Activated T-cell treated with anti-CD3 and anti-CD28 coated beads, Interleukin-2, amount 50 U/mL, for 72 hours (primary cell): ENCODE measurements at regions not wholly inside any gene's neighbourhood (a gene's known extent, or its start where the extent isn't known, plus 50 kb on each side); places are given as distances from the start of the nearest gene placed in this dataset.
"Not testable (repeated sequence)": the region's sequence is repeated elsewhere in the genome, so short reads cannot be mapped to it uniquely, and the experiment has no call there.

Experiments
- ATAC-seq, 2 donors: fragments of 150-1000 bp; cut with Tn5 transposase; replicated peaks in 1 of 2; 2 replicates each; pipeline ENCODE4 v1.10.0; 2021; ENCODE audit warnings: moderate library complexity in 2 of 2, mild to moderate bottlenecking in 1 of 2
- DNase-seq, 2 donors: peaks; one replicate each; pipeline ENCODE4 v3.0.0; 2021 to 2022; ENCODE audit warnings: mixed read lengths in 1 of 2
- H3K27ac Mint-ChIP-seq: one replicate; pipeline ENCODE4 v1.8.0; 2022; ENCODE audit warnings: mild to moderate bottlenecking, moderate library complexity, mixed read lengths
- H3K27me3 Mint-ChIP-seq: one replicate; pipeline ENCODE4 v1.8.0; 2022; ENCODE audit warnings: low read depth, mixed read lengths
- H3K36me3 Mint-ChIP-seq, 2 donors: one replicate each; pipeline ENCODE4 v1.8.0; 2022; ENCODE audit warnings: mixed read lengths in 2 of 2, mild to moderate bottlenecking in 1 of 2; ENCODE audit not compliant: insufficient read depth in 2 of 2
- H3K4me1 Mint-ChIP-seq: one replicate; pipeline ENCODE4 v1.8.0; 2022; ENCODE audit warnings: low read depth, mixed read lengths
- H3K4me3 Mint-ChIP-seq, 2 donors: one replicate each; pipeline ENCODE4 v1.8.0; 2022; ENCODE audit warnings: mild to moderate bottlenecking in 2 of 2, mixed read lengths in 2 of 2, moderate library complexity in 2 of 2
- H3K9me3 Mint-ChIP-seq, 2 donors: one replicate each; pipeline ENCODE4 v1.8.0; 2022; ENCODE audit warnings: mixed read lengths in 2 of 2

- Mint-ChIP-seq H3K27me3 (no peaks in the 10 kb centered on the region), H3K9me3 (peaks cover 5 to 11% of the 10 kb centered on the region in 2 donors), H3K4me3 (no peak overlapping the region), H3K27ac (no peak overlapping the region), H3K4me1 (no peaks in the 10 kb centered on the region), H3K36me3 (no peaks in the 10 kb centered on the region)
- ATAC-seq, result no peak
- DNase-seq, result no peak
These were observed 145.6 kb upstream of the KLHL1 start for GRCh38 chr13:70253834-70254233.

DNA sequence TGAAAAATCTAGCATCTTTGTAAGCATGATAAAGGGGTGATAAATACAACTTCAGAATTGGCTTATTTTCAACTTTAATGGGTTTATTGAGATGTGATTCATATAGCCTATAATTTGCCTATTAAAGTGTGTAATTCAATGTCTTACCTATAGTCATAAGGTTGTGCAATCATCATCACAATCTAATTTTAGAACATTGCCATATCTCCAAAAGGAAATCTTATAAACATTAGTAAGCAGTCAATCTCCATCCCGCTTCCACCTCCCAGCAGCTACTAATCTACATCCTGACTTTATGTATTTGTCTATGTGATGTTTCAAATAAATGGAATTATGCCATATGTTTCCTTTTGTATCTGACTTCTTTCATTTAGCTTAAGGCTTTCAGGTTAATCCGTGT is 145.2 kb upstream of the KLHL1 start:
- no peak for ATAC-seq
- no peak overlapping the region for H3K4me3 Mint-ChIP-seq

DNA sequence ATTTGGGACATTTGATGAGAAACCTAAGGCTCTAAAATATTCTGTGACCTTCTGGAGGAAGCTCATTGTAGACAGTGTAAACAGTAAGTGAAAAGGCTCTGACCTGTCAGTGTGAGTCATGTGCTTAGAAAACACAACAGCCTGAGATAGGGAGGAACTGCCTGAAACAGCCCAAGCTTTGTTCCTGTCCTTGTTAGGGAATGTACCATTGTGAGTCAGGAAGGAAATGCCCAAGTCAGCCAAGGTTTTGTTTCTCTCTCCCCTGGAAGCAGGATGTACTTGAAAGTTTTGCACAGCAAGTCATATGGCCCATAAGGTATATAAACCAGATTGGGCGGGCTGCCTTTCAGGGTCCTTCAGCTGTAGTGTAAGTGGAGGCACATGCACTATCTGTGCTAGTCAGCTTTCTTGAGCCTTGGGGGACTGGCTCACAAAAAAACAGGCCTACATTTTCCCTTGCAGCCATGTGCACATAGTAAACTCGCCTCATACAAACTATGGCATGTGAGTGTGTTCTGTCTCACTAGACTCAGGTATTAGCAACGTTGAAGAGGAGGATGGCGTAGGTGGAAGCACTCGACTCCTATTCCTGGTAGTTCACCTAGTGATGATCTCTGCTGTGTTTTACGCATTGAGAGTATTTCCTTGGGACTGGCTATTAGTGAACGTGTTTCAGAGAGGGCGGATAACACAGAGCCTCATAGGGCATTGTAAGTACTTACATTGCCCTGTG is 141.2 kb upstream of the KLHL1 start:
- Mint-ChIP-seq H3K4me1 (no peaks in the 10 kb centered on the region), H3K9me3 (peaks cover 6 to 8% of the 10 kb centered on the region in 2 donors), H3K4me3 (no peak overlapping the region), H3K27me3 (no peaks in the 10 kb centered on the region), H3K27ac (no peak overlapping the region), H3K36me3 (no peaks in the 10 kb centered on the region)
- DNase-seq, result no peak
- no peak for ATAC-seq

More for the DNA sequence above, 145.2 kb upstream of the KLHL1 start:
- DNase-seq, result no peak
- Mint-ChIP-seq H3K4me1 (no peaks in the 10 kb centered on the region), H3K27me3 (no peaks in the 10 kb centered on the region), H3K36me3 (no peaks in the 10 kb centered on the region), H3K27ac (no peak overlapping the region), H3K9me3 (peaks cover 5 to 11% of the 10 kb centered on the region in 2 donors)

DNA sequence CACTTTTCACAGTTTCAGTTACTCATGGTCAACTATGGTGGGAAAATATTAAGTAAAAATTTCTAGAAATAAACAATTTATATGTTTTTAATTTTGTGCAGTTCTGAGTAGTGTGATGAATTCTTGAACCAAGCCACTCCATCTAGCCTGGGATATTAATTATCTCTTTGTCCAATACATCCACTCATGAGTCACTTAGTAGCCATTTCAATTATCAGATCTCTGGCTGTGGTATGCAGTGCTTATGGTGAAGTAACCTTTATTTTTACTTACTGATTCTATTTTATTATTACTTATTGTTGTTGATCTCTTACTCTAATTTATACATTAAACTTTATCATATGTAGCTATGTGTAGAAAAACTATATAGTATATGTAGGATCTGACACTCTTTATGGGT is 128.9 kb upstream of the KLHL1 start:
- peaks cover 0 to 2% of the 10 kb centered on the region in 2 donors for H3K36me3 Mint-ChIP-seq
- DNase-seq, result no peak
- no peak overlapping the region for H3K27ac Mint-ChIP-seq
- H3K4me1 Mint-ChIP-seq, result no peaks in the 10 kb centered on the region
- ATAC-seq, result no peak
- no peak overlapping the region for H3K4me3 Mint-ChIP-seq
- no peaks in the 10 kb centered on the region for H3K27me3 Mint-ChIP-seq
- H3K9me3 Mint-ChIP-seq, result peaks cover 0 to 9% of the 10 kb centered on the region in 2 donors

DNA sequence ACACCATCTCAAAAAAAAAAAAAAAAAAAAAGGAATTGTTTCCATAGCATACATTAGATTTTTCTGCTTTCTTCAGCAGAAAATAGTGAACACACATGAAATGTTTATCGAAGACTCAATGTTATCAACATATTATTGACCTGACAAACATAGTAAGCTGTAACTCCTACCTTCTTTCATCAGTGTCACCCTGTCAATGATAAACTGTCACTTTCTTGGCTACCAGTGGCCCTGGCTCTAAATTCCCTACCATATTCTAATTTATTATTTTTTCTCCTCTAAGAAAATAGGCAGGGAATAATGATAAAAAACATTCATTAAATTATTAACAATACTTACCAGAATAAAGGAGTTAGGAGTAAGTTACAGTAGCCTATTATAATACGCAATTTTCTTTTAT is 127.3 kb upstream of the KLHL1 start:
- no peak overlapping the region for H3K27ac Mint-ChIP-seq
- no peak for DNase-seq
- H3K27me3 Mint-ChIP-seq, result no peaks in the 10 kb centered on the region
- peaks cover 0 to 6% of the 10 kb centered on the region in 2 donors for H3K9me3 Mint-ChIP-seq
- ATAC-seq, result no peak
- H3K4me1 Mint-ChIP-seq, result no peaks in the 10 kb centered on the region
- peaks cover 0 to 2% of the 10 kb centered on the region in 2 donors for H3K36me3 Mint-ChIP-seq
- H3K4me3 Mint-ChIP-seq, result no peak overlapping the region

- H3K4me1 Mint-ChIP-seq, result no peaks in the 10 kb centered on the region
- no peak overlapping the region for H3K4me3 Mint-ChIP-seq
- no peak for DNase-seq
- no peak for ATAC-seq
- no peak overlapping the region for H3K27ac Mint-ChIP-seq
- H3K27me3 Mint-ChIP-seq, result no peaks in the 10 kb centered on the region
- no peaks in the 10 kb centered on the region for H3K36me3 Mint-ChIP-seq
- peaks cover 8 to 9% of the 10 kb centered on the region in 2 donors for H3K9me3 Mint-ChIP-seq
These were observed 115.7 kb upstream of the KLHL1 start for GRCh38 chr13:70223911-70224310.

GRCh38 chr13:70222926-70223325 is 114.7 kb upstream of the KLHL1 start:
- H3K27me3 Mint-ChIP-seq, result no peaks in the 10 kb centered on the region
- no peak for DNase-seq
- peaks cover 8 to 9% of the 10 kb centered on the region in 2 donors for H3K9me3 Mint-ChIP-seq
- H3K4me3 Mint-ChIP-seq, result no peak overlapping the region
- ATAC-seq, result no peak
- H3K27ac Mint-ChIP-seq, result no peak overlapping the region
- H3K36me3 Mint-ChIP-seq, result no peaks in the 10 kb centered on the region
- no peaks in the 10 kb centered on the region for H3K4me1 Mint-ChIP-seq

DNA sequence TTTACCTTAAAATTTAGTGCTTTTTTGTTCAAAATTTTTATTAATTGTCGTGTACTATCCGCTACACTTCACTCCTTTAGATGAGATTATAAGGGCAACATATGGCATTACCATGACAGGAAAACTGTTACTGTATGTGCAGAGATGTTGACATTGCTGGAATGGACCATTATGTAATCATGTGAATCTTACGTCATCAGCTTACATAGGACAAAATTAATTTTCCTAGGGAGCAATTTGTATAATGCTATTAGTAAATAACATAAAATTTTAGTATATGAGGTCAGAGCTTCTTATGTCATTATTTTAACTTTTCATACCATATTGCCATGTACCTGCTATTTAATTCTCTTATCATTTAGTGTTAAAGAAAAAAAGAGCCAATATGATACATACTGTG is 110.4 kb upstream of the KLHL1 start:
- H3K9me3 Mint-ChIP-seq, result peaks cover 4 to 5% of the 10 kb centered on the region in 2 donors
- H3K36me3 Mint-ChIP-seq, result no peaks in the 10 kb centered on the region
- H3K4me1 Mint-ChIP-seq, result no peaks in the 10 kb centered on the region
- no peak for DNase-seq
- ATAC-seq, result no peak
- H3K27ac Mint-ChIP-seq, result no peak overlapping the region
- H3K4me3 Mint-ChIP-seq, result no peak overlapping the region
- H3K27me3 Mint-ChIP-seq, result no peaks in the 10 kb centered on the region

DNA sequence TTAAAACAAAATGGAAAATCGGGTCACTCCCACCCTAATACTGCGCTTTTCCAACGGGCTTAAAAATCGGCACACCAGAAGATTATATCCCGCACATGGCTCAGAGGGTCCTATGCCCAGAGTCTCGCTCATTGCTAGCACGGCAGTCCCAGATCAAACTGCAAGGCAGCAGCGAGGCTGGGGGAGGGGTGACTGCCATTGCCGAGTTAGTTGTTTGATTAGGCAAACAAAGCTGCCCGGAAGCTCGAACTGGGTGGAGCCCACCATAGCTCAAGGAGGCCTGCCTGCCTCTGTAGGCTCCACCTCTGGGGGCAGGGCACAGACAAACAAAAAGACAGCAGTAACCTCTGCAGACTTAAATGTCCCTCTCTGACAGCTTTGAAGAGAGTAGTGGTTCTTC is 100.7 kb upstream of the KLHL1 start:
- ATAC-seq, H3K4me1 Mint-ChIP-seq, H3K27me3 Mint-ChIP-seq, H3K36me3 Mint-ChIP-seq, DNase-seq, H3K4me3 Mint-ChIP-seq, H3K27ac Mint-ChIP-seq, H3K9me3 Mint-ChIP-seq: not testable (repeated sequence)

GRCh38 chr13:70206671-70207070 is 98.4 kb upstream of the KLHL1 start:
- peaks cover 12% of the 10 kb centered on the region in 2 donors for H3K9me3 Mint-ChIP-seq
- H3K4me1 Mint-ChIP-seq, result no peaks in the 10 kb centered on the region
- no peak overlapping the region for H3K4me3 Mint-ChIP-seq
- H3K27me3 Mint-ChIP-seq, result no peaks in the 10 kb centered on the region
- H3K36me3 Mint-ChIP-seq, result no peaks in the 10 kb centered on the region
- no peak for DNase-seq
- ATAC-seq, result no peak
- H3K27ac Mint-ChIP-seq, result no peak overlapping the region

- peaks cover 4 to 6% of the 10 kb centered on the region in 2 donors for H3K9me3 Mint-ChIP-seq
- no peak overlapping the region for H3K27ac Mint-ChIP-seq
- no peaks in the 10 kb centered on the region for H3K36me3 Mint-ChIP-seq
- H3K4me1 Mint-ChIP-seq, result no peaks in the 10 kb centered on the region
- no peak for DNase-seq
- H3K27me3 Mint-ChIP-seq, result no peaks in the 10 kb centered on the region
- no peak for ATAC-seq
- no peak overlapping the region for H3K4me3 Mint-ChIP-seq
These were observed 95.5 kb upstream of the KLHL1 start for GRCh38 chr13:70203661-70204229.

DNA sequence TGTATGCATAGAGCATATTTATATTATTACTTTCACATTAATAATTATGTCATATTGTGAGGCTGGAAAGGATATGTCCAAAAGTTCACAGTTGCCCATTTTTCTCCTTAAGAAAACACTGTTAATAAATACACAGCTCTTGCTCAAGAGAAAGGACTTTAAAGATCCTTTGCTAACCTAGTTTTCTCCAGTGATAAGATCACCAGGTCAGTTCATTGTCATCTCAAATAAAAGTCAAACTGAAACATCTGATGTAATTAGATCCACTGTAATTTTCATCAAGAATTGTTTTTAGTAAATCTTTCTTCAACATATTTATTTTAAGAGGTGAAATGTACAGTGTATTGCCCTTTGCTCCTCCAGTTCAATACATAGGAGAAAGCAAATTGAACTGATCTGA is 82.8 kb upstream of the KLHL1 start:
- ATAC-seq, result no peak
- no peak for DNase-seq
- H3K4me3 Mint-ChIP-seq, result no peak overlapping the region
- H3K9me3 Mint-ChIP-seq, result peaks cover 3 to 13% of the 10 kb centered on the region in 2 donors
- H3K4me1 Mint-ChIP-seq, result no peaks in the 10 kb centered on the region
- H3K36me3 Mint-ChIP-seq, result peaks cover 1 to 2% of the 10 kb centered on the region in 2 donors
- no peaks in the 10 kb centered on the region for H3K27me3 Mint-ChIP-seq
- H3K27ac Mint-ChIP-seq, result no peak overlapping the region

DNA sequence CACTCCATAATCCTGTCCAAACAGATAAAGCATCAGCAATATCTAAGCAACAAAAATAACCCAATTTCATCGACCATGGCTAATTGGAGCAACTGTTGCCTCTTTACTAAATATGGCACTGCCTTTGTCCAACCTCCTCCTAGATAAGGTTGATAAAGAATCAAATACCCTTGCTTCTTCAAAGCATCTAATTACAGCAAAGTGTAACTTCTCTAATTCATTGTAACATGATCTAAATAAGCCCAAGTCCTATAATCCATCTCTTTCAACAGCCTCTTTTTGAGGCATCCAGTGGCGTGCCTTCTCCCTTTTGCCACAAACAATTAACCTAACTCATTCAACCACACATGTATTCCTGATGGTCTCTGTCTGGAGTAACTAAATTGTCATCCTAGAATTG is 81.7 kb upstream of the KLHL1 start:
- Mint-ChIP-seq H3K36me3 (peaks cover 0 to 2% of the 10 kb centered on the region in 2 donors), H3K4me3 (no peak overlapping the region), H3K9me3 (peaks cover 0 to 8% of the 10 kb centered on the region in 2 donors), H3K4me1 (no peaks in the 10 kb centered on the region), H3K27me3 (no peaks in the 10 kb centered on the region), H3K27ac (no peak overlapping the region)
- ATAC-seq (no peak), DNase-seq (no peak)

- H3K27ac Mint-ChIP-seq, result no peak overlapping the region
- ATAC-seq, result no peak
- H3K4me1 Mint-ChIP-seq, result no peaks in the 10 kb centered on the region
- H3K9me3 Mint-ChIP-seq, result peaks cover 0 to 3% of the 10 kb centered on the region in 2 donors
- DNase-seq, result no peak
- H3K36me3 Mint-ChIP-seq, result no peaks in the 10 kb centered on the region
- H3K4me3 Mint-ChIP-seq, result no peak overlapping the region
- no peaks in the 10 kb centered on the region for H3K27me3 Mint-ChIP-seq
These were observed 80.3 kb upstream of the KLHL1 start for GRCh38 chr13:70188567-70188966.
